Keratinocyte (primary cell): ENCODE measurements at regions not wholly inside any gene's neighbourhood (a gene's known extent, or its start where the extent isn't known, plus 50 kb on each side); places are given as distances from the start of the nearest gene placed in this dataset.

Source experiments
- EZH2 ChIP-seq: IDR thresholded peaks from one replicate; pipeline ENCODE4 v1.6.1; 2012; ENCODE audit warnings: inconsistent platforms, mild to moderate bottlenecking, low read length, moderate library complexity
- TF ChIP-seq, protein P1 (sequence below), 3 experiments: IDR thresholded peaks in 1 of 3; conservative IDR thresholded peaks in 1 of 3; optimal IDR thresholded peaks in 1 of 3; 2 replicates in 2 of 3; 3 replicates in 1 of 3; pipeline versions ENCODE3 to v1.5.1; 2011; ENCODE audit warnings: low read length in 3 of 3, mild to moderate bottlenecking in 3 of 3, moderate library complexity in 2 of 3, control low read depth in 1 of 3, inconsistent platforms in 1 of 3; ENCODE audit not compliant: insufficient read depth in 2 of 3; ENCODE audit errors: extremely low read depth in 1 of 3

DNA sequence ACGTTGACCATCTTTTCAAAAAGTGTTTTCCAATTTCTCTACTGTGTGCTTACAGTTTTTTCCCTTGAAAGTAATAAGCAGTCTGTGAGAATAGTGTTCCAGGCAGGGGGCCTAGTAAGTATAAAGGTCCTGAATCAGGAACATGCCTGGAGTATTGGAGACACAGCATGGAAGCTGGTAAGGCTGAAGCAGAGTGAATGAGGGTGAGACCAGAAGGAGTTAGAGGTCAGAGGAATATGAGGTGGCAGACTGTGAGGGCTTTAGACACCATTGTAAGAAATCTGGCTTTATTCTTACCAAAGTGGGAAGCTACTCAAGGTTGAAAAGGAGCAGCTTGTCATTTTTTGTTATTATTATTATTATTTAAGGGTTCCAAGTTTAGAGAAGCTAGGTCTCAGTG is 107.4 kb downstream of the CT47B1 start:
- TF ChIP-seq, protein P1, sequence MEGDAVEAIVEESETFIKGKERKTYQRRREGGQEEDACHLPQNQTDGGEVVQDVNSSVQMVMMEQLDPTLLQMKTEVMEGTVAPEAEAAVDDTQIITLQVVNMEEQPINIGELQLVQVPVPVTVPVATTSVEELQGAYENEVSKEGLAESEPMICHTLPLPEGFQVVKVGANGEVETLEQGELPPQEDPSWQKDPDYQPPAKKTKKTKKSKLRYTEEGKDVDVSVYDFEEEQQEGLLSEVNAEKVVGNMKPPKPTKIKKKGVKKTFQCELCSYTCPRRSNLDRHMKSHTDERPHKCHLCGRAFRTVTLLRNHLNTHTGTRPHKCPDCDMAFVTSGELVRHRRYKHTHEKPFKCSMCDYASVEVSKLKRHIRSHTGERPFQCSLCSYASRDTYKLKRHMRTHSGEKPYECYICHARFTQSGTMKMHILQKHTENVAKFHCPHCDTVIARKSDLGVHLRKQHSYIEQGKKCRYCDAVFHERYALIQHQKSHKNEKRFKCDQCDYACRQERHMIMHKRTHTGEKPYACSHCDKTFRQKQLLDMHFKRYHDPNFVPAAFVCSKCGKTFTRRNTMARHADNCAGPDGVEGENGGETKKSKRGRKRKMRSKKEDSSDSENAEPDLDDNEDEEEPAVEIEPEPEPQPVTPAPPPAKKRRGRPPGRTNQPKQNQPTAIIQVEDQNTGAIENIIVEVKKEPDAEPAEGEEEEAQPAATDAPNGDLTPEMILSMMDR (optimal IDR thresholded peaks at IDR 0.05 in 1 of 3, IDR thresholded peaks at IDR 0.05 in 1 of 3, conservative IDR thresholded peaks at IDR 0.05 in 1 of 3; ENCODE audit: extremely low read depth in 1 of 3, insufficient read depth in 2 of 3, low read length in 3 of 3): no peak
- TF ChIP-seq EZH2: no peak
